RWPE1 (cell line): ENCODE measurements at regions not wholly inside any gene's neighbourhood (a gene's known extent, or its start where the extent isn't known, plus 50 kb on each side); places are given as distances from the start of the nearest gene placed in this dataset.

Experiments used
- CTCF ChIA-PET: fragments of 350-600 bp; sonication (Branson Sonifier 250); formaldehyde crosslinking; extraction: SDS; loops from one replicate; lab custom pipeline; 2021; lab: Yijun Ruan, JAX
- POLR2A ChIA-PET: fragments of 400-600 bp; formaldehyde crosslinking; extraction: SDS; loops from one replicate; lab custom pipeline; 2020; ENCODE audit warnings: antibody characterized with exemption; ENCODE audit not compliant: low non-redundant PET; lab: Yijun Ruan, JAX
- DNase-seq: peaks from one replicate; pipeline ENCODE4 v3.0.0; 2012; ENCODE audit warnings: low spot score
- H3K27ac ChIP-seq: fragments of 450-650 bp; 2 replicates; pipeline ENCODE4 v1.5.1; 2017
- TF ChIP-seq, protein P1 (sequence below): fragments of 450-650 bp; conservative IDR thresholded peaks from 2 replicates; pipeline ENCODE4 v1.5.1; 2017; ENCODE audit warnings: low read depth, mild to moderate bottlenecking

- TF ChIP-seq, protein P1, sequence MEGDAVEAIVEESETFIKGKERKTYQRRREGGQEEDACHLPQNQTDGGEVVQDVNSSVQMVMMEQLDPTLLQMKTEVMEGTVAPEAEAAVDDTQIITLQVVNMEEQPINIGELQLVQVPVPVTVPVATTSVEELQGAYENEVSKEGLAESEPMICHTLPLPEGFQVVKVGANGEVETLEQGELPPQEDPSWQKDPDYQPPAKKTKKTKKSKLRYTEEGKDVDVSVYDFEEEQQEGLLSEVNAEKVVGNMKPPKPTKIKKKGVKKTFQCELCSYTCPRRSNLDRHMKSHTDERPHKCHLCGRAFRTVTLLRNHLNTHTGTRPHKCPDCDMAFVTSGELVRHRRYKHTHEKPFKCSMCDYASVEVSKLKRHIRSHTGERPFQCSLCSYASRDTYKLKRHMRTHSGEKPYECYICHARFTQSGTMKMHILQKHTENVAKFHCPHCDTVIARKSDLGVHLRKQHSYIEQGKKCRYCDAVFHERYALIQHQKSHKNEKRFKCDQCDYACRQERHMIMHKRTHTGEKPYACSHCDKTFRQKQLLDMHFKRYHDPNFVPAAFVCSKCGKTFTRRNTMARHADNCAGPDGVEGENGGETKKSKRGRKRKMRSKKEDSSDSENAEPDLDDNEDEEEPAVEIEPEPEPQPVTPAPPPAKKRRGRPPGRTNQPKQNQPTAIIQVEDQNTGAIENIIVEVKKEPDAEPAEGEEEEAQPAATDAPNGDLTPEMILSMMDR, result no peak
- CTCF ChIA-PET, result interaction anchor here (0.7 kb wide), 1 partner anchor 514 kb away, joined by 3 read pairs; no protein-coding TSS in a partner anchor
Measured at GRCh38 chr2:40758401-40759155, 306.7 kb upstream of the SLC8A1 start.

DNA sequence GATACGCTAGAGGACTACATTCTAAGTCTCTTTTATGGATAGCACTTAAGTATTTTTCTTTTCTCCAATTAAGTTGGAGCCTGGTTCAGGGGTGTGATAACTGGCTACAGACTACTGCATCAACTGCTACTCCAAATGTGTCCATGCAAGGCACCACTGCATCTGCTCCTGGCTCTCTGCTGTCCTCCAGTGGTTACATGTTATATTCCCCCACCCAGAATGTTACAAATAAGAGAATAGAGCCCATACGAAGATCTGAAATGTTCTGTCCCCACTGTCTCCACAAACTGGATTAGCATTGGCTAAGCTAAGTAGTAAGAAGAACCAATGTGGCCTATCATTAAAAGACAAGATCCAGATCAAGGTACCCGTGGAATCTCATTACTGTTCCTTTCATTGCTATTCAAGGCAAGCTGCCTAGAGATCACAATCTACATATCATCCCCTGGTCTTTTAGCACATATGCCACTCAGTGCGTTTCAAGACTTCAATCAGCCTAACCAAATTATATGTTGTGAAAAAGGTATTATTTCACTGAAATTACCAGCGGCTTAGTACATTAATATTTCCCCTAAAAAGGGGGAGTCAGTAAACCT, 308.3 kb upstream of the SLC8A1 start:
- TF ChIP-seq, protein P1, result peak; percentile 69
- POLR2A ChIA-PET, result no interaction called here
- CTCF ChIA-PET, result interaction anchor here (0.5 to 1.3 kb wide), 8 partner anchors 8 to 913 kb away, joined by 3 to 6 read pairs (median 4); no protein-coding TSS in a partner anchor
- H3K27ac ChIP-seq, result no peak overlapping the region
- DNase-seq, result peak; percentile 22

More at GRCh38 chr2:40758401-40759155, 306.7 kb upstream of the SLC8A1 start:
- no peak for DNase-seq
- H3K27ac ChIP-seq, result no peak overlapping the region
- POLR2A ChIA-PET, result no interaction called here

GRCh38 chr2:40773291-40773690, 321.4 kb upstream of the SLC8A1 start:
- ChIA-PET CTCF (interaction anchor here (1.0 kb wide), 1 partner anchor 20 kb away, joined by 3 read pairs; no protein-coding TSS in a partner anchor), POLR2A (no interaction called here)
- no peak for DNase-seq
- H3K27ac ChIP-seq, result no peak overlapping the region
- TF ChIP-seq, protein P1, result no peak

GRCh38 chr2:40783704-40784103, 331.8 kb upstream of the SLC8A1 start:
- DNase-seq, result no peak
- no peak overlapping the region for H3K27ac ChIP-seq
- ChIA-PET CTCF (no interaction called here), POLR2A (no interaction called here)
- TF ChIP-seq, protein P1, result no peak

GRCh38 chr2:40786636-40787035, 334.7 kb upstream of the SLC8A1 start:
- no peak for DNase-seq
- TF ChIP-seq, protein P1, result no peak
- CTCF ChIA-PET, result no interaction called here
- H3K27ac ChIP-seq, result no peak overlapping the region
- POLR2A ChIA-PET, result no interaction called here

GRCh38 chr2:40797120-40797519, 345.2 kb upstream of the SLC8A1 start:
- ChIA-PET CTCF (no interaction called here), POLR2A (no interaction called here)
- TF ChIP-seq, protein P1, result no peak
- no peak overlapping the region for H3K27ac ChIP-seq
- DNase-seq, result peak; percentile 4
